Large intestine (tissue), 3 donors: ENCODE measurements at regions not wholly inside any gene's neighbourhood (a gene's known extent, or its start where the extent isn't known, plus 50 kb on each side); places are given as distances from the start of the nearest gene placed in this dataset.
"Not testable (repeated sequence)": the region's sequence is repeated elsewhere in the genome, so short reads cannot be mapped to it uniquely, and the experiment has no call there.

Source experiments
- DNase-seq, 2 donors: peaks; one replicate each; pipeline versions ENCODE4 v3.0.0 to v3.0.0-alpha.2; 2013
- H3K27ac ChIP-seq: one replicate; pipeline ENCODE4 v1.5.1; 2013; ENCODE audit warnings: low read length
- H3K27me3 ChIP-seq: 2 replicates; pipeline ENCODE4 v1.6.1; 2013; ENCODE audit warnings: low read length; ENCODE audit not compliant: control insufficient read depth, insufficient read depth
- H3K36me3 ChIP-seq: 2 replicates; pipeline ENCODE4 v1.6.1; 2013; ENCODE audit warnings: low read length; ENCODE audit not compliant: control insufficient read depth, insufficient read depth
- H3K4me1 ChIP-seq: one replicate; pipeline ENCODE4 v1.6.1; 2013; ENCODE audit warnings: low read length; ENCODE audit not compliant: control insufficient read depth, insufficient read depth
- H3K4me3 ChIP-seq: one replicate; pipeline ENCODE4 v1.5.1; 2013; ENCODE audit warnings: low read length
- H3K9me3 ChIP-seq: one replicate; pipeline ENCODE4 v1.6.1; 2013; ENCODE audit warnings: mild to moderate bottlenecking, low read depth, low read length, moderate library complexity; ENCODE audit not compliant: control insufficient read depth
- WGBS: methylation state at CpG from one replicate; pipeline ENCODE4 v1.1.5; 2013; ENCODE audit warnings: low lambda C conversion rate; ENCODE audit not compliant: insufficient coverage; 5-methylcytosine and 5-hydroxymethylcytosine counted together

- no peaks in the 10 kb centered on the region for H3K36me3 ChIP-seq
- no peak for DNase-seq
Observed at GRCh38 chr18:79586436-79587225, 93.0 kb upstream of the CTDP1 start.

GRCh38 chr18:79587226-79587741 lies 92.3 kb upstream of the CTDP1 start:
- H3K4me3 ChIP-seq, result no peak overlapping the region
- H3K9me3 ChIP-seq, result peaks cover 5% of the 10 kb centered on the region
- peaks cover 10% of the 10 kb centered on the region for H3K4me1 ChIP-seq
- no peaks in the 10 kb centered on the region for H3K36me3 ChIP-seq
- no peak overlapping the region for H3K27ac ChIP-seq
- no peak for DNase-seq
- H3K27me3 ChIP-seq, result no peaks in the 10 kb centered on the region
- no CpG with 5 or more reads among the region's 16 CpGs for WGBS

More at GRCh38 chr18:79586436-79587225, 93.0 kb upstream of the CTDP1 start:
- Histone ChIP-seq H3K4me3 (no peak overlapping the region), H3K4me1 (peaks cover 10% of the 10 kb centered on the region), H3K27me3 (no peaks in the 10 kb centered on the region), H3K27ac (no peak overlapping the region), H3K9me3 (peaks cover 5% of the 10 kb centered on the region)
- WGBS, result 100% methylated on average over 1 of the region's 34 CpGs

- no peak for DNase-seq
Observed at GRCh38 chr18:79587779-79588635, 91.6 kb upstream of the CTDP1 start.

GRCh38 chr18:79588636-79589481 lies 90.7 kb upstream of the CTDP1 start:
- peak overlapping the region; percentile 17 for H3K27ac ChIP-seq
- WGBS, result no CpG with 5 or more reads among the region's 38 CpGs

More at GRCh38 chr18:79587779-79588635, 91.6 kb upstream of the CTDP1 start:
- H3K4me1 ChIP-seq, result peaks cover 10% of the 10 kb centered on the region
- peak overlapping the region; percentile 17 for H3K27ac ChIP-seq
- no peaks in the 10 kb centered on the region for H3K36me3 ChIP-seq
- H3K4me3 ChIP-seq, result no peak overlapping the region
- H3K9me3 ChIP-seq, result peaks cover 5% of the 10 kb centered on the region
- WGBS, result no CpG with 5 or more reads among the region's 32 CpGs
- no peaks in the 10 kb centered on the region for H3K27me3 ChIP-seq

GRCh38 chr18:79589601-79590091 lies 90.0 kb upstream of the CTDP1 start:
- no peak for DNase-seq
- Histone ChIP-seq H3K36me3 (no peaks in the 10 kb centered on the region), H3K4me3 (no peak overlapping the region), H3K27ac (no peak overlapping the region), H3K27me3 (no peaks in the 10 kb centered on the region), H3K4me1 (peaks cover 10% of the 10 kb centered on the region), H3K9me3 (peaks cover 5% of the 10 kb centered on the region)
- no CpG with 5 or more reads among the region's 15 CpGs for WGBS

More at GRCh38 chr18:79588636-79589481, 90.7 kb upstream of the CTDP1 start:
- H3K27me3 ChIP-seq, result no peaks in the 10 kb centered on the region
- no peak overlapping the region for H3K4me3 ChIP-seq
- H3K9me3 ChIP-seq, result peaks cover 5% of the 10 kb centered on the region
- no peaks in the 10 kb centered on the region for H3K36me3 ChIP-seq
- H3K4me1 ChIP-seq, result peaks cover 10% of the 10 kb centered on the region
- peak; percentile 42 to 48 for DNase-seq

GRCh38 chr18:79590191-79591031 lies 89.2 kb upstream of the CTDP1 start:
- H3K4me1 ChIP-seq, result peaks cover 10% of the 10 kb centered on the region
- H3K4me3 ChIP-seq, result no peak overlapping the region
- no peak for DNase-seq
- no peaks in the 10 kb centered on the region for H3K36me3 ChIP-seq
- WGBS, result no CpG with 5 or more reads among the region's 31 CpGs
- H3K9me3 ChIP-seq, result peaks cover 5% of the 10 kb centered on the region
- no peaks in the 10 kb centered on the region for H3K27me3 ChIP-seq
- no peak overlapping the region for H3K27ac ChIP-seq

DNA sequence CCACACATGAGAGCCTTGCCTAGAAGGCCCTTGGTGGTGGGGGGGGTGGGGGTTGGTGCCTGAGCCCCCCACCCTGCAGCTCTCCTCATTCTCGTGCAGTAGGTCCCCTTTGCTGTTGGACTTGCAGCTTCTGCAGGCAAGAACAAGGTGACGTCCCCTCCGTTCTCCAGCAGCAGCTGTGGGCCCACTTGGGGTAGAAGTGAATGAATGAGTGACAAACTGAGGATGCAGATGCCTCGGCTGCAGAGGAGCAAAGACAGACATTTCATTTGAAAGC lies 88.6 kb upstream of the CTDP1 start:
- Histone ChIP-seq H3K27me3 (peaks cover 2% of the 10 kb centered on the region), H3K27ac (no peak overlapping the region), H3K36me3 (no peaks in the 10 kb centered on the region), H3K4me3 (no peak overlapping the region), H3K4me1 (peaks cover 10% of the 10 kb centered on the region), H3K9me3 (peaks cover 5% of the 10 kb centered on the region)
- WGBS, result 100% methylated on average over 1 of the region's 4 CpGs
- DNase-seq, result no peak

GRCh38 chr18:79592684-79593083 lies 86.9 kb upstream of the CTDP1 start:
- H3K4me1 ChIP-seq, result peaks cover 10% of the 10 kb centered on the region

GRCh38 chr18:79595876-79596374 lies 83.7 kb upstream of the CTDP1 start:
- DNase-seq, result no peak
- Histone ChIP-seq H3K27me3 (peaks cover 6% of the 10 kb centered on the region), H3K9me3 (no peaks in the 10 kb centered on the region), H3K4me3 (no peak overlapping the region), H3K4me1 (no peaks in the 10 kb centered on the region), H3K36me3 (no peaks in the 10 kb centered on the region), H3K27ac (no peak overlapping the region)
- WGBS, result 83% methylated on average over 1 of the region's 22 CpGs

More at GRCh38 chr18:79592684-79593083, 86.9 kb upstream of the CTDP1 start:
- H3K9me3 ChIP-seq, DNase-seq, H3K27me3 ChIP-seq, H3K27ac ChIP-seq, H3K36me3 ChIP-seq, H3K4me3 ChIP-seq: not testable (repeated sequence)
- WGBS, result no CpG with 5 or more reads among the region's 3 CpGs
